Endothelial cell of umbilical vein (primary cell): ENCODE measurements at regions not wholly inside any gene's neighbourhood (a gene's known extent, or its start where the extent isn't known, plus 50 kb on each side); places are given as distances from the start of the nearest gene placed in this dataset.
A peak's percentile ranks its signal among the peaks of the same experiment; 100 is the strongest.
"Not testable (repeated sequence)": the region's sequence is repeated elsewhere in the genome, so short reads cannot be mapped to it uniquely, and the experiment has no call there.

Source experiments
- BruUV-seq: library from RNA; stranded (reverse); fragments of 400-500 nt; replicated peaks from 2 replicates; lab custom pipeline; 2021; lab: Mats Ljungman, UMichigan
- CTCF ChIA-PET: fragments of 300-600, 350-600 bp; sonication (Branson Sonifier 250); formaldehyde crosslinking; loops from one replicate; lab custom pipeline; 2021; ENCODE audit warnings: antibody characterized with exemption, inconsistent platforms; lab: Charles Lee
- POLR2A ChIA-PET: fragments of 300-600, 350-600 bp; sonication (Branson Sonifier 250); formaldehyde crosslinking; loops from one replicate; lab custom pipeline; 2021; ENCODE audit warnings: antibody characterized with exemption, inconsistent platforms; lab: Charles Lee
- DNase-seq: peaks from one replicate; pipeline ENCODE4 v3.0.0-alpha.2; 2011; ENCODE audit warnings: low read depth, low spot score
- FAIRE-seq: peaks from 2 replicates; lab custom pipeline; 2011; peaks lifted over from hg19 to GRCh38; lab: Jason Lieb, UNC
- H2AFZ ChIP-seq: 2 replicates; pipeline ENCODE4 v1.6.0; 2012; ENCODE audit warnings: low read depth, low read length, control low read depth, inconsistent platforms
- H3K27ac ChIP-seq: 2 replicates; pipeline ENCODE4 v1.5.1; 2011; ENCODE audit warnings: low read depth, mild to moderate bottlenecking, control low read depth, low read length, moderate library complexity; ENCODE audit not compliant: insufficient read depth
- H3K27me3 ChIP-seq, 2 experiments: 2 replicates each; pipeline versions ENCODE4 v1.6.0 to v1.6.1; 2011; ENCODE audit warnings: low read length in 2 of 2, mixed read lengths in 1 of 2; ENCODE audit not compliant: control insufficient read depth in 2 of 2, insufficient read depth in 2 of 2
- H3K36me3 ChIP-seq, 2 experiments: 2 replicates in 1 of 2; 3 replicates in 1 of 2; pipeline ENCODE4 v1.5.1; 2011; ENCODE audit warnings: low read length in 2 of 2, mild to moderate bottlenecking in 1 of 2, moderate library complexity in 1 of 2; ENCODE audit not compliant: control insufficient read depth in 2 of 2, insufficient read depth in 2 of 2; ENCODE audit errors: extremely low read depth in 1 of 2
- H3K4me1 ChIP-seq: 3 replicates; pipeline ENCODE4 v1.5.1; 2011; ENCODE audit warnings: mild to moderate bottlenecking, low read length; ENCODE audit not compliant: control insufficient read depth, insufficient read depth; ENCODE audit errors: extremely low read depth
- H3K4me2 ChIP-seq: 2 replicates; pipeline ENCODE4 v1.6.1; 2011; ENCODE audit warnings: low read length, control low read depth, mixed read lengths; ENCODE audit not compliant: insufficient read depth
- H3K4me3 ChIP-seq, 3 experiments: fragments of 200-600 bp in 1 of 3; sonication (generic), shearing (Covaris generic) in 1 of 3; replicated peaks in 1 of 3; 2 replicates each; pipeline ENCODE4 v1.5.1; 2011 to 2016; ENCODE audit warnings: control low read depth in 3 of 3, low read length in 3 of 3, mild to moderate bottlenecking in 2 of 3, inconsistent platforms in 1 of 3, low read depth in 1 of 3, moderate library complexity in 1 of 3; ENCODE audit not compliant: insufficient read depth in 1 of 3
- H3K79me2 ChIP-seq: 2 replicates; pipeline ENCODE4 v1.6.0; 2012; ENCODE audit warnings: low read length, inconsistent platforms; ENCODE audit not compliant: control insufficient read depth, insufficient read depth
- H3K9ac ChIP-seq: replicated peaks from 2 replicates; pipeline ENCODE3; 2011; ENCODE audit warnings: low read length, control low read depth; ENCODE audit not compliant: insufficient read depth; ENCODE audit errors: extremely low read depth
- H3K9me1 ChIP-seq: replicated peaks from 3 replicates; pipeline ENCODE4 v1.6.0; 2011; ENCODE audit warnings: mild to moderate bottlenecking, low read length; ENCODE audit not compliant: control insufficient read depth, insufficient read depth; ENCODE audit errors: extremely low read depth
- H3K9me3 ChIP-seq: replicated peaks from 2 replicates; pipeline ENCODE4 v1.5.1; 2012; ENCODE audit warnings: low read length, inconsistent platforms; ENCODE audit not compliant: control insufficient read depth, insufficient read depth
- H4K20me1 ChIP-seq: replicated peaks from 2 replicates; pipeline ENCODE3; 2011; ENCODE audit warnings: mild to moderate bottlenecking, low read length; ENCODE audit not compliant: control insufficient read depth, insufficient read depth; ENCODE audit errors: extremely low read depth
- EZH2 ChIP-seq: IDR thresholded peaks from 2 replicates; pipeline ENCODE4 v1.6.1; 2012; ENCODE audit warnings: borderline replicate concordance, low read depth, mild to moderate bottlenecking, moderate library complexity, low read length, inconsistent platforms; ENCODE audit not compliant: severe bottlenecking
- FOS ChIP-seq: IDR thresholded peaks from 2 replicates; pipeline ENCODE4 v1.6.1; 2011; ENCODE audit warnings: mild to moderate bottlenecking, low read length, moderate library complexity, borderline replicate concordance; ENCODE audit not compliant: insufficient read depth
- GATA2 ChIP-seq: IDR thresholded peaks from 2 replicates; pipeline ENCODE4 v1.7.0; 2011; ENCODE audit warnings: low read depth, mild to moderate bottlenecking, moderate library complexity, mixed read lengths, low read length; ENCODE audit not compliant: insufficient read length, insufficient read depth
- JUN ChIP-seq: IDR thresholded peaks from 2 replicates; pipeline ENCODE4 v1.6.1; 2011; ENCODE audit warnings: borderline replicate concordance, low read depth; ENCODE audit not compliant: insufficient read length, insufficient read depth
- MYC ChIP-seq: IDR thresholded peaks from one replicate; pipeline ENCODE4 v1.6.1; 2011; ENCODE audit warnings: mild to moderate bottlenecking, low read depth, low read length
- POLR2A ChIP-seq: IDR thresholded peaks from 2 replicates; pipeline ENCODE4 v1.6.1; 2012; ENCODE audit warnings: low read depth, mild to moderate bottlenecking, control low read depth, low read length
- POLR2AphosphoS5 ChIP-seq: IDR thresholded peaks from 2 replicates; pipeline ENCODE4 v1.6.1; 2012; ENCODE audit warnings: low read depth, mild to moderate bottlenecking, control low read depth, low read length, moderate library complexity; ENCODE audit not compliant: insufficient read depth
- dilution Hi-C: fragments of 300-500 bp; cut with MboI; formaldehyde crosslinking; loops from one replicate; pipeline ENCODE4 v1.15.0; 2019; ENCODE audit warnings: low sequenced_read_pairs; ENCODE audit not compliant: extremely low pct_ligation_motif_present
- intact Hi-C: fragments of 100-400 bp; cut with micrococcal nuclease; formaldehyde crosslinking; loops from one replicate; pipeline ENCODE4 v1.10.0; 2022
- TF ChIP-seq, protein P1 (sequence below), 2 donors: IDR thresholded peaks; 1 replicate in 1 of 2; 2 replicates in 1 of 2; pipeline ENCODE4 v1.5.1; 2011; ENCODE audit warnings: low read length in 2 of 2, mild to moderate bottlenecking in 2 of 2, moderate library complexity in 2 of 2, control low read depth in 1 of 2, inconsistent platforms in 1 of 2, low read depth in 1 of 2; ENCODE audit not compliant: insufficient read depth in 1 of 2; ENCODE audit errors: extremely low read depth in 1 of 2
- TF ChIP-seq, protein P2 (sequence below): IDR thresholded peaks from 2 replicates; pipeline ENCODE4 v1.6.1; 2011; ENCODE audit not compliant: insufficient read depth, insufficient read length

DNA sequence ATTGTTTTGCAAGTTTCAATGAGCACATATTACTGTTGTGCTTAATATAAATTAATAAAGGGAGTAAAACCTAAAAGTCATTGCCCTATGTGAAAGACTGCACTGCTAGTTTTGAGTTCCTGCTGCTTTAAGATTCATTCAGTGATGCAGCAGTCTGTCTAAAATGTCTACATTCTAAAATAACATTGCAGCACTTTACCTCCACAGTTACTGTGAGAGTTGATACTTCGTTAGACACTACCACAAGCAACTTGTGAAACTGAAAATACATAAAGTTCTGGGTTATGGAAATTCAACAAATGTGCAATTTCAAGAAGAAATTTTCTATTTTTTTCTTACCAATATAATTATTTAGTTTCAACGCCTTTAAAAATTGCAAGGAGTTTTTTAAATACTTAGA, 1175.2 kb upstream of the DIAPH2 start:
- intact Hi-C loops = no loop called here
- TF ChIP-seq GATA2 (no peak), FOS (no peak), JUN (no peak), POLR2AphosphoS5 (no peak), POLR2A (no peak), EZH2 (no peak), MYC (no peak)
- TF ChIP-seq, protein P1, sequence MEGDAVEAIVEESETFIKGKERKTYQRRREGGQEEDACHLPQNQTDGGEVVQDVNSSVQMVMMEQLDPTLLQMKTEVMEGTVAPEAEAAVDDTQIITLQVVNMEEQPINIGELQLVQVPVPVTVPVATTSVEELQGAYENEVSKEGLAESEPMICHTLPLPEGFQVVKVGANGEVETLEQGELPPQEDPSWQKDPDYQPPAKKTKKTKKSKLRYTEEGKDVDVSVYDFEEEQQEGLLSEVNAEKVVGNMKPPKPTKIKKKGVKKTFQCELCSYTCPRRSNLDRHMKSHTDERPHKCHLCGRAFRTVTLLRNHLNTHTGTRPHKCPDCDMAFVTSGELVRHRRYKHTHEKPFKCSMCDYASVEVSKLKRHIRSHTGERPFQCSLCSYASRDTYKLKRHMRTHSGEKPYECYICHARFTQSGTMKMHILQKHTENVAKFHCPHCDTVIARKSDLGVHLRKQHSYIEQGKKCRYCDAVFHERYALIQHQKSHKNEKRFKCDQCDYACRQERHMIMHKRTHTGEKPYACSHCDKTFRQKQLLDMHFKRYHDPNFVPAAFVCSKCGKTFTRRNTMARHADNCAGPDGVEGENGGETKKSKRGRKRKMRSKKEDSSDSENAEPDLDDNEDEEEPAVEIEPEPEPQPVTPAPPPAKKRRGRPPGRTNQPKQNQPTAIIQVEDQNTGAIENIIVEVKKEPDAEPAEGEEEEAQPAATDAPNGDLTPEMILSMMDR (IDR thresholded peaks at IDR 0.05; ENCODE audit: extremely low read depth in 1 of 2, insufficient read depth in 1 of 2, low read depth in 1 of 2, low read length in 2 of 2) = no peak
- TF ChIP-seq, protein P2, sequence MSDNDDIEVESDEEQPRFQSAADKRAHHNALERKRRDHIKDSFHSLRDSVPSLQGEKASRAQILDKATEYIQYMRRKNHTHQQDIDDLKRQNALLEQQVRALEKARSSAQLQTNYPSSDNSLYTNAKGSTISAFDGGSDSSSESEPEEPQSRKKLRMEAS = no peak
- dilution Hi-C loops = no loop called here
- CTCF ChIA-PET = no interaction called here
- Histone ChIP-seq H3K9ac (no peak overlapping the region), H3K36me3 (no peaks in the 10 kb centered on the region), H3K4me2 (no peak overlapping the region), H3K9me3 (no peaks in the 10 kb centered on the region), H2AFZ (no peak overlapping the region), H4K20me1 (no peaks in the 10 kb centered on the region), H3K27ac (no peak overlapping the region), H3K9me1 (no peaks in the 10 kb centered on the region), H3K27me3 (no peaks in the 10 kb centered on the region), H3K4me1 (no peaks in the 10 kb centered on the region), H3K4me3 (no peak overlapping the region), H3K79me2 (no peaks in the 10 kb centered on the region)
- BruUV-seq = no TSS peak
- no peak for DNase-seq
- FAIRE-seq = no peak
- POLR2A ChIA-PET = no interaction called here

DNA sequence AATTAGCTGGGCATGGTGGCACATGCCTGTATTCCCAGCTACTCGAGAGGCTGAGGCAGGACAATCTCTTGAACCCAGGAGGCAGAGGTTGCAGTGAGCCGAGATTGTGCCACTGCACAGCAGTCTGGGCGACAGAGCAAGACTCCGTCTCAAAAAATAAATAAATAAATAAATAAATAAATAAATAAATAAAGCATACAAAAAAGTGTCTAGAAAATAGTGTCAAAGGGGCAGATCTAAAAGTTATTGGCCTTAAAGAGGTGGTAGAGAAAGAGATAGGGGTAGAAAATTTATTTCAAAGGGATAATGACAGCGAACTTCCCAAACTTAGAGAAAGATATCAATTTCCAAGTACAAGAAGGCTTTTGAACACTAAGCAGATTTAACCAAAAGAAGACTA, 1160.6 kb upstream of the DIAPH2 start:
- POLR2A ChIA-PET, BruUV-seq, DNase-seq, intact Hi-C loops, H3K4me2 ChIP-seq, H3K79me2 ChIP-seq, H3K9ac ChIP-seq, H3K4me3 ChIP-seq, H3K4me1 ChIP-seq, H2AFZ ChIP-seq, dilution Hi-C loops, H3K27me3 ChIP-seq, H3K9me1 ChIP-seq, H3K36me3 ChIP-seq, H3K9me3 ChIP-seq, H3K27ac ChIP-seq, H4K20me1 ChIP-seq, CTCF ChIA-PET: not testable (repeated sequence)
- FAIRE-seq = peak; percentile 35
